GM19035 (cell line): ENCODE measurements at regions not wholly inside any gene's neighbourhood (a gene's known extent, or its start where the extent isn't known, plus 50 kb on each side); places are given as distances from the start of the nearest gene placed in this dataset.

Experiments
- ATAC-seq: cut with Tn5 transposase; IDR thresholded peaks from one replicate; pipeline ENCODE4 v1.9.1; 2021; ENCODE audit not compliant: unreplicated experiment

- no peak for ATAC-seq
Measured at GRCh38 chr5:113792806-113793205, 279.3 kb downstream of the YTHDC2 start.

- ATAC-seq: no peak
Measured at GRCh38 chr5:113794981-113795380, 281.5 kb downstream of the YTHDC2 start.

- no peak for ATAC-seq
Measured at GRCh38 chr5:113800686-113801085, 287.2 kb downstream of the YTHDC2 start.

- ATAC-seq: no peak
Measured at GRCh38 chr5:113804264-113804663, 290.8 kb downstream of the YTHDC2 start.

GRCh38 chr5:113804943-113805342 is 291.4 kb downstream of the YTHDC2 start:
- ATAC-seq: no peak

GRCh38 chr5:113806250-113806649 is 292.8 kb downstream of the YTHDC2 start:
- ATAC-seq: no peak

- no peak for ATAC-seq
Measured at GRCh38 chr5:113806904-113807303, 293.4 kb downstream of the YTHDC2 start.

GRCh38 chr5:113807427-113807991 is 294.0 kb downstream of the YTHDC2 start:
- no peak for ATAC-seq

- ATAC-seq: no peak
Measured at GRCh38 chr5:113808956-113809355, 295.5 kb downstream of the YTHDC2 start.

- ATAC-seq: no peak
Measured at GRCh38 chr5:113809626-113810025, 296.1 kb downstream of the YTHDC2 start.

GRCh38 chr5:113813466-113813865 is 300.0 kb downstream of the YTHDC2 start:
- no peak for ATAC-seq

GRCh38 chr5:113817683-113818082 is 304.2 kb downstream of the YTHDC2 start:
- ATAC-seq: no peak

- ATAC-seq: no peak
Measured at GRCh38 chr5:113823696-113824095, 310.2 kb downstream of the YTHDC2 start.

GRCh38 chr5:113824307-113824706 is 310.8 kb downstream of the YTHDC2 start:
- no peak for ATAC-seq

- ATAC-seq: no peak
Measured at GRCh38 chr5:113825176-113825575, 311.7 kb downstream of the YTHDC2 start.

- ATAC-seq: no peak
Measured at GRCh38 chr5:113846941-113847340, 333.4 kb downstream of the YTHDC2 start.

- ATAC-seq: no peak
Measured at GRCh38 chr5:113864437-113864836, 350.9 kb downstream of the YTHDC2 start.

- no peak for ATAC-seq
Measured at GRCh38 chr5:113866763-113867162, 353.3 kb downstream of the YTHDC2 start.

GRCh38 chr5:113869611-113870010 is 356.1 kb downstream of the YTHDC2 start:
- ATAC-seq: no peak

- ATAC-seq: no peak
Measured at GRCh38 chr5:113871972-113872371, 358.5 kb downstream of the YTHDC2 start.

- no peak for ATAC-seq
Measured at GRCh38 chr5:113875096-113875495, 361.6 kb downstream of the YTHDC2 start.

- ATAC-seq: no peak
Measured at GRCh38 chr5:113891491-113891890, 378.0 kb downstream of the YTHDC2 start.

- no peak for ATAC-seq
Measured at GRCh38 chr5:113896789-113897188, 383.3 kb downstream of the YTHDC2 start.
